Tibial nerve (tissue), 4 donors: ENCODE measurements at regions not wholly inside any gene's neighbourhood (a gene's known extent, or its start where the extent isn't known, plus 50 kb on each side); places are given as distances from the start of the nearest gene placed in this dataset.
A peak's percentile ranks its signal among the peaks of the same experiment; 100 is the strongest.
"Not testable (repeated sequence)": the region's sequence is repeated elsewhere in the genome, so short reads cannot be mapped to it uniquely, and the experiment has no call there.

Source experiments
- DNase-seq, 2 donors: peaks; one replicate each; pipeline ENCODE4 v3.0.0-alpha.2; 2019; ENCODE audit warnings: low spot score in 2 of 2
- H3K27ac ChIP-seq, 4 donors: fragments of 200-600 bp; sonication (generic) in 3 of 4; one replicate each; pipeline ENCODE4 v1.5.1; 2017 to 2019; ENCODE audit warnings: mild to moderate bottlenecking in 1 of 4
- H3K27me3 ChIP-seq, 2 donors: fragments of 200-600 bp; sonication (generic) in 1 of 2; one replicate each; pipeline versions ENCODE4 v1.5.1 to v1.6.0; 2017 to 2019
- H3K36me3 ChIP-seq, 3 donors: fragments of 200-600 bp; sonication (generic); one replicate each; pipeline ENCODE4 v1.5.1; 2018 to 2019
- H3K4me1 ChIP-seq, 4 donors: fragments of 200-600 bp; sonication (generic) in 3 of 4; one replicate each; pipeline ENCODE4 v1.5.1; 2017 to 2019
- H3K4me3 ChIP-seq, 4 donors: fragments of 200-600 bp; sonication (generic) in 3 of 4; one replicate each; pipeline ENCODE4 v1.5.1; 2017 to 2019; ENCODE audit warnings: mild to moderate bottlenecking in 1 of 4, moderate library complexity in 1 of 4
- H3K9me3 ChIP-seq, 4 donors: fragments of 200-600 bp; sonication (generic) in 3 of 4; one replicate each; pipeline ENCODE4 v1.5.1; 2017 to 2019
- EP300 ChIP-seq, 2 donors: sonication (generic); formaldehyde crosslinking; IDR thresholded peaks; one replicate each; pipeline ENCODE4 v1.6.1; 2017; ENCODE audit warnings: antibody characterized with exemption in 2 of 2, mild to moderate bottlenecking in 1 of 2
- POLR2A ChIP-seq, 2 donors: fragments of 450-650 bp; IDR thresholded peaks; one replicate each; pipeline ENCODE4 v1.6.1; 2017; ENCODE audit warnings: antibody characterized with exemption in 2 of 2, mild to moderate bottlenecking in 2 of 2, moderate library complexity in 2 of 2
- WGBS, 2 donors: methylation state at CpG; one replicate each; pipeline ENCODE4 v1.1.5; 2018; 5-methylcytosine and 5-hydroxymethylcytosine counted together
- TF ChIP-seq, protein P1 (sequence below), 5 experiments: fragments of 200-600 bp in 3 of 5; fragments of 450-650 bp in 2 of 5; sonication (generic) in 3 of 5; IDR thresholded peaks; one replicate each; pipeline ENCODE4 v1.5.1; 2016 to 2019; ENCODE audit warnings: antibody characterized with exemption in 5 of 5, mild to moderate bottlenecking in 3 of 5, moderate library complexity in 2 of 5

DNA sequence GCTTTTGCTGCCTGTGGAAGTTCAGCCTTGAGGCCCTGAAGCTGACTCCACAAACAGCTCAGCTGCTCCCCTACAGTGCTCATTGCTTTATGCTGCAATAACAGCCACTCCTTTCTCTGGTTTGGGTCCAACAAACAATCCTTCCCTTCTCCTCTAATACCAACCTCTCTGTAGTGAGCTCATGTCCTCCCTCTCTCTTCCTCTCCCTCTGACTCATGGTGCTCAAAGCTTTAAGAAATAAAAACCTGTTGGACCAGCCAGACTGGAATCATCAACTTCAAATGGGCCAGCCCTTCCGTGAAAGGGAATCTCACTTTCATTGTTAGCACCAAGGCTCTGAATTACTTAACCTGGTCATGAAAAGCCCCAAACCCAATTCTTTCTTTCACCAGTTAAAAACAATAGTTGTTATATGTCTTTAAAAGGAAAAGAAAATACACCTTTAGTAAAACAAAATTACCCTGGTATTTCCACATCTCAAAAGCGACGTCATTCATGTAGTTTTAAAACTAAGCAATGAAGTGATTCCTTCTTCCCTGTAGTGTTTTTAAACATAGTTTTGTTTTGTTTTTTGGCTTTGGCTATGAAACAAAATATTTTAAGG, 126.4 kb downstream of the DUSP6 start:
- peak in 1 of 2 donors; percentile 8 for DNase-seq
- no peaks in the 10 kb centered on the region for H3K9me3 ChIP-seq
- peaks cover 0 to 20% (median 11%) of the 10 kb centered on the region in 4 donors for H3K4me1 ChIP-seq
- H3K4me3 ChIP-seq = no peak overlapping the region
- H3K27me3 ChIP-seq = no peaks in the 10 kb centered on the region
- H3K36me3 ChIP-seq = no peaks in the 10 kb centered on the region
- TF ChIP-seq, protein P1, sequence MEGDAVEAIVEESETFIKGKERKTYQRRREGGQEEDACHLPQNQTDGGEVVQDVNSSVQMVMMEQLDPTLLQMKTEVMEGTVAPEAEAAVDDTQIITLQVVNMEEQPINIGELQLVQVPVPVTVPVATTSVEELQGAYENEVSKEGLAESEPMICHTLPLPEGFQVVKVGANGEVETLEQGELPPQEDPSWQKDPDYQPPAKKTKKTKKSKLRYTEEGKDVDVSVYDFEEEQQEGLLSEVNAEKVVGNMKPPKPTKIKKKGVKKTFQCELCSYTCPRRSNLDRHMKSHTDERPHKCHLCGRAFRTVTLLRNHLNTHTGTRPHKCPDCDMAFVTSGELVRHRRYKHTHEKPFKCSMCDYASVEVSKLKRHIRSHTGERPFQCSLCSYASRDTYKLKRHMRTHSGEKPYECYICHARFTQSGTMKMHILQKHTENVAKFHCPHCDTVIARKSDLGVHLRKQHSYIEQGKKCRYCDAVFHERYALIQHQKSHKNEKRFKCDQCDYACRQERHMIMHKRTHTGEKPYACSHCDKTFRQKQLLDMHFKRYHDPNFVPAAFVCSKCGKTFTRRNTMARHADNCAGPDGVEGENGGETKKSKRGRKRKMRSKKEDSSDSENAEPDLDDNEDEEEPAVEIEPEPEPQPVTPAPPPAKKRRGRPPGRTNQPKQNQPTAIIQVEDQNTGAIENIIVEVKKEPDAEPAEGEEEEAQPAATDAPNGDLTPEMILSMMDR (IDR thresholded peaks at IDR 0.05) = no peak
- TF ChIP-seq EP300 (IDR thresholded peaks at IDR 0.05) = peak in 1 of 2 donors; percentile 30
- no peak for TF ChIP-seq POLR2A (IDR thresholded peaks at IDR 0.05)
- H3K27ac ChIP-seq = peak overlapping the region in 2 of 4 donors; percentile 13 to 59
- WGBS, 2 donors = 49 to 51% methylated on average over 3 of the region's 3 CpGs

DNA sequence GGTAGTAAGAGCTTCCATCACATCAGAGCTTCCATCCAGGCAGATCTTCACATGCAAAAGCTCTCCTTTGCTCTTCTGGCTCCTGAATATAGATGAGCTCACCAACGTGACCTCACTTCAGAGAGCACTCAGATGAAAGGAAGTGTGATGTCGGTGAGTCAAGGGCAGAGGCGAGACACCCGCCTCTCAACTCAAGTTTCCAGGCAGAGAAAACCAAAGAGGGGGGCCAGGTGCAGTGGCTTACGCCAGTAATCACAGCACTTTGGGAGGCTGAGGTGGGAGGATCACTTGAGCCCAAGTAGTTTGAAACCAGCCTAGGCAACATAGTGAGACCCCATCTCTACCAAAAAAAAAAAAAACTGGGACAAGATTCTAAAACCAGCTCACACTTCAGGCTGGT, 126.9 kb downstream of the DUSP6 start:
- Histone ChIP-seq H3K36me3 (no peaks in the 10 kb centered on the region), H3K27ac (peak overlapping the region in 2 of 4 donors; percentile 13 to 59), H3K4me3 (no peak overlapping the region), H3K4me1 (peaks cover 0 to 15% (median 9%) of the 10 kb centered on the region in 4 donors), H3K9me3 (no peaks in the 10 kb centered on the region), H3K27me3 (no peaks in the 10 kb centered on the region)
- TF ChIP-seq EP300 (IDR thresholded peaks at IDR 0.05) = no peak
- TF ChIP-seq, protein P1 (IDR thresholded peaks at IDR 0.05) = no peak
- TF ChIP-seq POLR2A (IDR thresholded peaks at IDR 0.05) = no peak
- WGBS, 2 donors = 78 to 82% methylated on average over 5 of the region's 5 CpGs
- no peak for DNase-seq

DNA sequence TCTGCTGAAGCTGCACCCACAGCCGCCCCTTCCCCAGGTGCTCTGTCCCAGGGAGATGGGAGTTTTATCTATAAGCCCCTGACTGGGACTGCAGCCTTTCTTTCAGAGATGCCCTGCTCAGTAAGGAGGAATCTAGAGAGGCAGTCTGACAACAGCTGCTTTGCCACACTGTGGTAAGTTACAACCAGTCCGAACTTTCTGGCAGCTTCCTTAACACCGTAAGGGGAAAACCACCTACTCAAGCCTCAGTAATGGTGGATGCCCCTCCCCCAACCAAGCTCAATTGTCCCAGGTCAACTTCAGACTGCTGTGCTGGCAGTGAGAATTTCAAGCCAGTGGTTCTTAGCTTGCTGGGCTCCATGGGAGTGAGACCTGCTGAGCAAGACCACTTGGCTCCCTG, 129.7 kb downstream of the DUSP6 start:
- WGBS, 2 donors = 72 to 79% methylated on average over 2 to 3 of the region's 3 CpGs
- peaks cover 0 to 10% (median 7%) of the 10 kb centered on the region in 4 donors for H3K4me1 ChIP-seq
- not testable (repeated sequence) for H3K27ac ChIP-seq, DNase-seq, H3K27me3 ChIP-seq, H3K4me3 ChIP-seq, H3K36me3 ChIP-seq, H3K9me3 ChIP-seq

DNA sequence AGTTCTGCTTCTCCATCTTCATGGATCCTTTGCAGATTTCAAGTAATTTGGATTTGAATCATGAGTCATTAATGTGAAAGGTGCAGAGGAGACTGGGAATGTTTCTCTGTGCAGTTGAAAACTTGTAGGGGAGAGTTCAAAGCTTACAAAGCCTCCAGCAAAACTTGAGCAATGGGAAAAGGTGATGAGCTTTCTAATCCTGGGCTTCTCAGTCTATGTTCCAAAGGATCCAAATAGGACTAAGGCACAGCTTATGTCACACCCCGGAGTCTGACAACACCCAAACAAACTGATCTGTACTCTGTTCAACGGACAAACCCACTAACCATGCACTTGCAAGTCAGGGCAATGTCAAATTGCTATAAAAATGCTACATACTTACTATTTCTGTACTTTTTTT, 134.8 kb downstream of the DUSP6 start:
- Histone ChIP-seq H3K27me3 (no peaks in the 10 kb centered on the region), H3K36me3 (no peaks in the 10 kb centered on the region), H3K4me3 (no peak overlapping the region), H3K4me1 (no peaks in the 10 kb centered on the region), H3K9me3 (no peaks in the 10 kb centered on the region), H3K27ac (no peak overlapping the region)
- 86 to 100% methylated on average over 2 of the region's 2 CpGs for WGBS, 2 donors
- TF ChIP-seq, protein P1 (IDR thresholded peaks at IDR 0.05) = no peak
- TF ChIP-seq POLR2A (IDR thresholded peaks at IDR 0.05) = no peak
- no peak for TF ChIP-seq EP300 (IDR thresholded peaks at IDR 0.05)
- no peak for DNase-seq

DNA sequence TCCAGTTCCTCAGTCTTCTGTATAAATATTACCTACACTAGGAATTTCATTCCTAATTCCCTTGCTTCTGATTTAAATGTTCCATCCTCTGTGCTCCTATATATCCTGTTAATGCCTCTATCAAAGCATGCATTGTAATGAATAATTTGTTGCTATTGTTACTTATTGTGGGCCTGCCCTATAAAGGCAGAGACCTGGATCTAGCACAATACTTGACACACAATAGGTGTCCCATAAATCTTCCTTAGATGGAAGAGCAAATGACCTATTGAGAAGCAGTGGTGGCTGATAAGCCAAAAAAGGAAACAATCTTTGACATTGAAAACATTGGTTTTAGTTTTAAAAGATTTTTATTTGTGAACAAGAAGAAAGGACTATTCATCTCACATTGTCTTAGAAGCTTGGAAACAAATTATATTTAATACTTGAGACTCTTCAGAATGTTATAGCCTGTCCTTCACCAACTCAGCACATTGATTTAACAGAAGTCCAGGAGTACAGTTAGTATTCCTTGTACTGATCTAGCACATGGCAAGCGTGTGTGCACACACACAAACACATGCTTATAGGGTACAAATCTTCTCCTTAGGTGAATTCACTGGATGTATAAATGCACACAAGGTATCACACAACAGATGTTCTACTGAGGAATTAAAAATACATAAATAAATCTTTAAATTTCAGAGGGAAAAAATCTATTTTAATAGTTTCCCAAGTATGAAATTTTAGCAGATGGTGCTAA, 135.9 kb downstream of the DUSP6 start:
- 90 to 95% methylated on average over 1 of the region's 1 CpG for WGBS, 2 donors
- TF ChIP-seq, protein P1 (IDR thresholded peaks at IDR 0.05) = no peak
- TF ChIP-seq POLR2A (IDR thresholded peaks at IDR 0.05) = no peak

More for the DNA sequence above, 135.9 kb downstream of the DUSP6 start:
- H3K4me3 ChIP-seq = no peak overlapping the region
- H3K27ac ChIP-seq = no peak overlapping the region
- H3K4me1 ChIP-seq = peaks cover 0 to 2% (median 0%) of the 10 kb centered on the region in 4 donors
- no peaks in the 10 kb centered on the region for H3K36me3 ChIP-seq
- DNase-seq = no peak
- H3K9me3 ChIP-seq = no peaks in the 10 kb centered on the region
- H3K27me3 ChIP-seq = no peaks in the 10 kb centered on the region
